ENCODE measurements at regions not wholly inside any gene's neighbourhood (a gene's known extent, or its start where the extent isn't known, plus 50 kb on each side); places are given as distances from the start of the nearest gene placed in this dataset.

DNA sequence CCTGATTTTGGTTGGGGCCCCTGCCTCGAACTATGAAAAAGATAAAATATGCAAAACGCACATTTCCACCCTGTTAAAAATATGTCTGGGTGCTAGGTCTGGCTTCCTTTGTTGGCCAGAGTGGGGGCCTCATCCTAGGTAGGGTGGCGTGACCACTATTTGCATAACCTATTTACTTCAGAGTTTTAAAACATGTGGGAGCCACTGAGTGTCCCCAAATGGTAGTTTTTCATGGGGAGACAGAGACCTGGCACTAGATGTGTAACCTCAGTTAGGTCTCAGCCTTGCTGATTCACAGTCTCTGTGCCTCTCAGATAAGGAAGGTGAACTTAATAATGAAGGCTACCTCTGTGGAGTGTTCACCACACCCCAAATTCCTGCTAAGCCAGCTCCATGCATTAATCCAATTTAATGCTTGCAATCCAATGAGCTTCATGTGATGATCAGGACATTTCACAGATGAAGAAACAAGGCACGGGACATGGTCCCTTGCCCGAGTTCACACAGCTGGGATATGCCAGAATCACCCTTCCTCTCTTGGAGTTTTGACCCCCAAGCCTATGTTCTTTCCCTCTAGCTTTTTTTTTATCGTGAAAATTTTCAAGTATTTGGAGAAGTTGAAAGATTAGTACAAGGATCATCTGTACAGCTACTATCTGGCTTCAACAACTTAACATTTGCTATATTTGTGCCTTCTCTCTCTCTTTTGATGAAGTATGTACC, 103.4 kb downstream of the IRF8 start:
- Histone ChIP-seq H3K27me3 (ENCODE audit: low read depth) (peaks cover 3% of the 10 kb centered on the region), H3K27ac (no peak overlapping the region), H3K9me3 (no peaks in the 10 kb centered on the region), H3K4me1 (no peaks in the 10 kb centered on the region), H3K4me3 (no peak overlapping the region), H3K36me3 (no peaks in the 10 kb centered on the region)
- intact Hi-C loops (cut with DNase I) = no loop called here
- ATAC-seq (no peak), DNase-seq (no peak)
- TF ChIP-seq, protein P1, sequence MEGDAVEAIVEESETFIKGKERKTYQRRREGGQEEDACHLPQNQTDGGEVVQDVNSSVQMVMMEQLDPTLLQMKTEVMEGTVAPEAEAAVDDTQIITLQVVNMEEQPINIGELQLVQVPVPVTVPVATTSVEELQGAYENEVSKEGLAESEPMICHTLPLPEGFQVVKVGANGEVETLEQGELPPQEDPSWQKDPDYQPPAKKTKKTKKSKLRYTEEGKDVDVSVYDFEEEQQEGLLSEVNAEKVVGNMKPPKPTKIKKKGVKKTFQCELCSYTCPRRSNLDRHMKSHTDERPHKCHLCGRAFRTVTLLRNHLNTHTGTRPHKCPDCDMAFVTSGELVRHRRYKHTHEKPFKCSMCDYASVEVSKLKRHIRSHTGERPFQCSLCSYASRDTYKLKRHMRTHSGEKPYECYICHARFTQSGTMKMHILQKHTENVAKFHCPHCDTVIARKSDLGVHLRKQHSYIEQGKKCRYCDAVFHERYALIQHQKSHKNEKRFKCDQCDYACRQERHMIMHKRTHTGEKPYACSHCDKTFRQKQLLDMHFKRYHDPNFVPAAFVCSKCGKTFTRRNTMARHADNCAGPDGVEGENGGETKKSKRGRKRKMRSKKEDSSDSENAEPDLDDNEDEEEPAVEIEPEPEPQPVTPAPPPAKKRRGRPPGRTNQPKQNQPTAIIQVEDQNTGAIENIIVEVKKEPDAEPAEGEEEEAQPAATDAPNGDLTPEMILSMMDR (IDR thresholded peaks at IDR 0.05) = no peak

DNA sequence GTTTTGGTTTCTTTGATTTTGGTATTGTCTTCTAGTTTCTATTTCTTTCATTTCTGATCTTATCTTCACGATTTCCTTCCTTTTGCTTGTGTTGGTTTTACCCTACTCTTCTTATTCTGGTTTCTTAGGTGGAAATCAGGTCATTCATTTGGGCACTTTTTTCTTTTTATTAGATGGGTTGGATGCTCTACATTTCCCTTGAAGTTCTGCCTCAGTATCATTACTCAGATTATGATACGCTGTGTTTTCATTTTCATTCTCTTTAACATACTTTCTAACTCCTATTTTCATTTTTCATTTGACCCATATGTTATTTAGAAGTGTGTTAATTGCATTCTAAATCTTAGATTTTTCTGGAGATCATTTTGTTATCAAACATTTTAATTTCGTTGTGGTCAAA, 108.6 kb downstream of the IRF8 start:
- Histone ChIP-seq H3K27ac (no peak overlapping the region), H3K9me3 (no peaks in the 10 kb centered on the region), H3K4me1 (no peaks in the 10 kb centered on the region), H3K4me3 (no peak overlapping the region), H3K36me3 (no peaks in the 10 kb centered on the region), H3K27me3 (ENCODE audit: low read depth) (peaks cover 11% of the 10 kb centered on the region)
- intact Hi-C loops (cut with DNase I) = no loop called here
- TF ChIP-seq, protein P1 (IDR thresholded peaks at IDR 0.05) = no peak
- ATAC-seq (no peak), DNase-seq (no peak)

DNA sequence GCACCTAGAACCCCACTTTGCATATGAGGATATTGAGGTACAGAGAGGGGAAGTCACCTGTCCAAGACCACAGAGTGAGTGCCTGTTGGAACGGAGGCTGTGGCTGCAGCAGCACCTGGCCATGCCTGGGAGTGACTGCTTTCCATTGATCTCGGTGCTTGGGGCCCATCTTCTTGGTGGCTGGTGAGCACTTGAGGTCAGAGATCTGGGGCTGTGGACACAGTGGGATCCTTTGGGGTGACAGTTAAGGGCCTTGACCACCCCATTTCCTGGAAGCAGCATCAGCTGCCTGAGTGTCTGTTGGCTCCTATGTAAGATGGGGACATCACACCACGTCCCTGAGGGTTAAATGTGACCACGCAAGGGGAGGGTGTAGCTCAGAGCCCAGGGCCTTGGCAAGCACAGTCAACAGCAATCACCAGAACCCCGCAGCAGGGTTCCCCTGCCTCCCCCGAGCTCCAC, 111.7 kb downstream of the IRF8 start:
- H3K27me3 ChIP-seq (ENCODE audit: low read depth) = peaks cover 11% of the 10 kb centered on the region
- no peak overlapping the region for H3K4me3 ChIP-seq
- H3K27ac ChIP-seq = no peak overlapping the region
- DNase-seq = no peak
- no peaks in the 10 kb centered on the region for H3K36me3 ChIP-seq
- no peak for ATAC-seq
- no peaks in the 10 kb centered on the region for H3K4me1 ChIP-seq
- intact Hi-C loops (cut with DNase I) = loop anchor here (10.0 kb wide), 1 partner anchor 186 kb away; no protein-coding TSS in a partner anchor
- H3K9me3 ChIP-seq = no peaks in the 10 kb centered on the region
- TF ChIP-seq, protein P1 (IDR thresholded peaks at IDR 0.05) = no peak

DNA sequence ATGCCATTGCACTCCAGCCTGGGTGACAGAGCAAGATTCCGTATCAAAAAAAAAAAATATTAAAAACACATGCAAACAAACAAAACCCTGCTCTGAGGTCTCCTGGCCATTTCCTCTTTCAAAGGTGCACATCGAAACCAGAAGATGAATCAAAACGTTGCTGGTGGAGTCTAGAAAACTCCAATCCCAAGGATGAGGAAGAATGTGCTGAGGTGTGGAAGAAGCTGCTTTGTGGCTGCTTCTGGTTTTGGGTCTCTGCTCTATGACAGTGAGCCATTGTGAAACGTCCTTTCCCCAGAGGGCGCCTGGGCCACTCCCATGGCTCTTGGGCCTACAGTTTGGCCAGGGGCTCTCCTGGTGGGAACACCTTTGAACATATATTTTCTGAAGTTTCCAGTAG, 112.6 kb downstream of the IRF8 start:
- no peaks in the 10 kb centered on the region for H3K9me3 ChIP-seq
- no peaks in the 10 kb centered on the region for H3K4me1 ChIP-seq
- H3K36me3 ChIP-seq = no peaks in the 10 kb centered on the region
- ATAC-seq (no peak), DNase-seq (no peak)
- H3K27ac ChIP-seq = no peak overlapping the region
- TF ChIP-seq, protein P1 (IDR thresholded peaks at IDR 0.05) = no peak
- intact Hi-C loops (cut with DNase I) = loop anchor here (10.0 kb wide), 1 partner anchor 187 kb away; no protein-coding TSS in a partner anchor
- no peak overlapping the region for H3K4me3 ChIP-seq
- peaks cover 11% of the 10 kb centered on the region for H3K27me3 ChIP-seq (ENCODE audit: low read depth)

DNA sequence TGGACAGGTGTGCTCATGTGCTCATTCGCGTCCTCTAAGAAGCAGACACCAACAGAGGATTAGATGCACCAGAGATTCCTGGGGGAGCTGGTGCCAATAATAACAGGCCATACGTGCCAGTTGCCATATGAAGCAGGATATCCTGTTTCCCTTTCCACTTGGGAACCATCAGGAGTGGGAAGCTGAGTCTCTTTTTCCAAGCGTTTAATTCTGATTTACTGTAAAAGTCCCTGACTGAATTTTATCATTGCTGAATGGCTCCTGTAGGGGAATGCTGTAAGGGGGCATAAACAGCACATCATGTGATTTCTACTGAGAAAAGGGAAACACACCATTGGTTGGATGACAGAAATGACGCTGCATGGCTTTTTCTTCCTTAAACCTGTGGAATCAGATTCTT, 113.3 kb downstream of the IRF8 start:
- TF ChIP-seq, protein P1 (IDR thresholded peaks at IDR 0.05) = no peak
- Histone ChIP-seq H3K4me1 (no peaks in the 10 kb centered on the region), H3K9me3 (no peaks in the 10 kb centered on the region), H3K27ac (no peak overlapping the region), H3K4me3 (no peak overlapping the region), H3K27me3 (ENCODE audit: low read depth) (peaks cover 11% of the 10 kb centered on the region), H3K36me3 (no peaks in the 10 kb centered on the region)
- intact Hi-C loops (cut with DNase I) = loop anchor here (10.0 kb wide), 1 partner anchor 187 kb away; no protein-coding TSS in a partner anchor
- ATAC-seq (no peak), DNase-seq (no peak)
